Choroid plexus epithelial cell (primary cell): ENCODE measurements at regions not wholly inside any gene's neighbourhood (a gene's known extent, or its start where the extent isn't known, plus 50 kb on each side); places are given as distances from the start of the nearest gene placed in this dataset.
"Not testable (repeated sequence)": the region's sequence is repeated elsewhere in the genome, so short reads cannot be mapped to it uniquely, and the experiment has no call there.

Source experiments
- DNase-seq: peaks from one replicate; pipeline ENCODE4 v3.0.0-alpha.2; 2010; ENCODE audit warnings: low read depth
- H3K4me3 ChIP-seq: 2 replicates; pipeline ENCODE4 v1.5.1; 2011; ENCODE audit warnings: low read depth, mild to moderate bottlenecking, control low read depth, low read length, moderate library complexity
- TF ChIP-seq, protein P1 (sequence below): conservative IDR thresholded peaks from 2 replicates; pipeline ENCODE4 v1.5.1; 2011; ENCODE audit warnings: low read depth, mild to moderate bottlenecking, control low read depth, inconsistent platforms, low read length, moderate library complexity

- no peak overlapping the region for H3K4me3 ChIP-seq
- TF ChIP-seq, protein P1, sequence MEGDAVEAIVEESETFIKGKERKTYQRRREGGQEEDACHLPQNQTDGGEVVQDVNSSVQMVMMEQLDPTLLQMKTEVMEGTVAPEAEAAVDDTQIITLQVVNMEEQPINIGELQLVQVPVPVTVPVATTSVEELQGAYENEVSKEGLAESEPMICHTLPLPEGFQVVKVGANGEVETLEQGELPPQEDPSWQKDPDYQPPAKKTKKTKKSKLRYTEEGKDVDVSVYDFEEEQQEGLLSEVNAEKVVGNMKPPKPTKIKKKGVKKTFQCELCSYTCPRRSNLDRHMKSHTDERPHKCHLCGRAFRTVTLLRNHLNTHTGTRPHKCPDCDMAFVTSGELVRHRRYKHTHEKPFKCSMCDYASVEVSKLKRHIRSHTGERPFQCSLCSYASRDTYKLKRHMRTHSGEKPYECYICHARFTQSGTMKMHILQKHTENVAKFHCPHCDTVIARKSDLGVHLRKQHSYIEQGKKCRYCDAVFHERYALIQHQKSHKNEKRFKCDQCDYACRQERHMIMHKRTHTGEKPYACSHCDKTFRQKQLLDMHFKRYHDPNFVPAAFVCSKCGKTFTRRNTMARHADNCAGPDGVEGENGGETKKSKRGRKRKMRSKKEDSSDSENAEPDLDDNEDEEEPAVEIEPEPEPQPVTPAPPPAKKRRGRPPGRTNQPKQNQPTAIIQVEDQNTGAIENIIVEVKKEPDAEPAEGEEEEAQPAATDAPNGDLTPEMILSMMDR = no peak
- DNase-seq = no peak
Observed at GRCh38 chr2:14999114-14999661, 366.7 kb downstream of the LRATD1 start.

GRCh38 chr2:15002519-15002918, 370.0 kb downstream of the LRATD1 start:
- not testable (repeated sequence) for H3K4me3 ChIP-seq, DNase-seq

DNA sequence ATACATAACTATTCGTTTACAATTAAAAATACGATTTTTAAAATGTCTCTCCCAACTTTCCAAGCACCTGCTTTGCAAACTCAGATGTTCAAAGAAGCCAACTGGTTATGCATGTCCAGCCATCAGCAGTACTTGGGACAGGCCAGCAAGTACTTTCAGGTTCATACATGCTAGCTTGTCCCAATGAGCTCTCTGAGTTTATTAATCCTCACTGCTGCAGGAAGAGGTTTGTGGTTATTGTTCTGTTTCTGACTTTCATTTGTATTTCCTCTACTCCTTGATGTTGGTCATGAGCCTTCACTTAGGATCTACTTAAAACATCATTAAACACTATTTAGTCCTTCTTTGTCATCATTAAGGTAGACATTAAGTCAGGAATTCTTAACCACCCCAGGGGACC, 374.1 kb downstream of the LRATD1 start:
- no peak overlapping the region for H3K4me3 ChIP-seq
- DNase-seq = no peak
- TF ChIP-seq, protein P1 = no peak

GRCh38 chr2:15009681-15010080, 377.2 kb downstream of the LRATD1 start:
- DNase-seq = no peak
- no peak overlapping the region for H3K4me3 ChIP-seq
- TF ChIP-seq, protein P1 = no peak

DNA sequence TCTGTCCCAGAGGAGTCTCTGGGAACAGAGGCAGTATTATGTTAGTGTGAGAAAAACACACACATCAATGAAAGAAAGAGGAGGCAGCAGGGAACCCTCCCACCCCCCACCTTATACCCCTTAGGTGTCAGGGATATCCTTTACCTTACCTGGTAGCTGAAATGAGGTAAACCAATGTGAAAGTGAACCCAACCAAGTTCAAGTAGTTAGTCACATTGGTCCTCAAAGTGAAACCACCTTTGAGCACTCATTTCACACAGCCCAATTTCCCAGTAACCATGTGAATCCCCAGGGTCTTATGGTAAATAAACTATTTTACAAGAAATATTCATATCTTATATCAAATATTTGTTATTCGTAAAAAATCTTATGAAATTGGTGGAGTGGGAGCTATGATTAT, 377.8 kb downstream of the LRATD1 start:
- DNase-seq = no peak
- TF ChIP-seq, protein P1 = no peak
- no peak overlapping the region for H3K4me3 ChIP-seq

- DNase-seq = no peak
- no peak overlapping the region for H3K4me3 ChIP-seq
- TF ChIP-seq, protein P1 = no peak
Observed at GRCh38 chr2:15018814-15019213, 386.3 kb downstream of the LRATD1 start.

- no peak for DNase-seq
- no peak overlapping the region for H3K4me3 ChIP-seq
- TF ChIP-seq, protein P1 = no peak
Observed at GRCh38 chr2:15023221-15023620, 390.7 kb downstream of the LRATD1 start.
